GM12878 (cell line): ENCODE measurements at regions not wholly inside any gene's neighbourhood (a gene's known extent, or its start where the extent isn't known, plus 50 kb on each side); places are given as distances from the start of the nearest gene placed in this dataset.

Source experiments
- ATAC-seq: fragments of 200-7000 bp; cut with Tn5 transposase; 3 replicates; pipeline ENCODE4 v1.9.1; 2020; ENCODE audit warnings: mild to moderate bottlenecking, moderate library complexity
- BruUV-seq: library from RNA; stranded (reverse); fragments of 400-500 nt; replicated peaks from 2 replicates; lab custom pipeline; 2021; lab: Mats Ljungman, UMichigan
- CTCF ChIA-PET: fragments of 300-600 bp; sonication (Branson Sonifier 250); formaldehyde crosslinking; extraction: SDS; loops from one replicate; lab custom pipeline; 2021; ENCODE audit warnings: inconsistent platforms; lab: Yijun Ruan, JAX
- POLR2A ChIA-PET: fragments of 350-600 bp; formaldehyde crosslinking; extraction: SDS; loops from one replicate; lab custom pipeline; 2021; ENCODE audit warnings: inconsistent platforms; lab: Charles Lee
- RAD21 ChIA-PET: fragments of 300-600 bp; sonication (Branson Sonifier 250); formaldehyde crosslinking; loops from one replicate; lab custom pipeline; 2023; ENCODE audit warnings: antibody characterized with exemption; ENCODE audit not compliant: unreplicated experiment; lab: Charles Lee
- SMC1A ChIA-PET: fragments of 300-600 bp; sonication (Branson Sonifier 250); formaldehyde crosslinking; loops from one replicate; lab custom pipeline; 2023; ENCODE audit not compliant: unreplicated experiment, uncharacterized antibody; lab: Charles Lee
- DNase-seq: peaks from one replicate; pipeline ENCODE4 v3.0.0-alpha.2; 2011; ENCODE audit warnings: low read depth, low spot score
- FAIRE-seq: peaks from 3 replicates; lab custom pipeline; 2011; peaks lifted over from hg19 to GRCh38; lab: Jason Lieb, UNC
- H2AFZ ChIP-seq: 2 replicates; pipeline ENCODE4 v1.6.0; 2011; ENCODE audit warnings: low read depth, low read length, control low read depth; ENCODE audit not compliant: control insufficient read depth
- H3K27ac ChIP-seq: 2 replicates; pipeline ENCODE4 v1.5.1; 2011; ENCODE audit warnings: control low read depth; ENCODE audit not compliant: control insufficient read depth, insufficient read depth
- H3K27me3 ChIP-seq, 2 experiments: replicated peaks in 1 of 2; 2 replicates each; pipeline versions ENCODE4 v1.6.0 to v1.6.1; 2011; ENCODE audit warnings: low read length in 1 of 2; ENCODE audit not compliant: control insufficient read depth in 2 of 2, insufficient read depth in 2 of 2
- H3K36me3 ChIP-seq, 2 experiments: 2 replicates each; pipeline ENCODE4 v1.5.1; 2011; ENCODE audit warnings: low read length in 1 of 2; ENCODE audit not compliant: control insufficient read depth in 2 of 2, insufficient read depth in 2 of 2
- H3K4me1 ChIP-seq: 2 replicates; pipeline ENCODE4 v1.6.1; 2011; ENCODE audit warnings: mild to moderate bottlenecking, low read length, moderate library complexity, mixed read lengths; ENCODE audit not compliant: control insufficient read depth, insufficient read depth
- H3K4me2 ChIP-seq: 2 replicates; pipeline ENCODE4 v1.6.0; 2011; ENCODE audit warnings: control low read depth; ENCODE audit not compliant: control insufficient read depth, insufficient read depth
- H3K4me3 ChIP-seq: fragments of 200-600 bp; sonication (generic); 2 replicates; pipeline ENCODE4 v1.5.1; 2016
- H3K79me2 ChIP-seq: 2 replicates; pipeline ENCODE4 v1.6.0; 2011; ENCODE audit warnings: low read length; ENCODE audit not compliant: control insufficient read depth, insufficient read depth
- H3K9ac ChIP-seq: 2 replicates; pipeline ENCODE4 v1.8.0; 2011; ENCODE audit warnings: low read length, control low read depth, mixed read lengths; ENCODE audit not compliant: control insufficient read depth, insufficient read depth
- H3K9me3 ChIP-seq: replicated peaks from 3 replicates; pipeline ENCODE4 v1.5.1; 2011; ENCODE audit warnings: mild to moderate bottlenecking, low read length; ENCODE audit not compliant: control insufficient read depth, insufficient read depth
- H4K20me1 ChIP-seq: 2 replicates; pipeline ENCODE4 v1.6.0; 2011; ENCODE audit not compliant: control insufficient read depth, insufficient read depth
- CUX1 ChIP-seq: IDR thresholded peaks from 2 replicates; pipeline ENCODE4 v1.6.1; 2012; ENCODE audit warnings: improper control_type of control experiment, low read depth, low read length; ENCODE audit not compliant: insufficient replicate concordance
- MEF2B ChIP-seq: fragments of 450-650 bp; IDR thresholded peaks from 2 replicates; pipeline ENCODE4 v1.6.1; 2018; ENCODE audit warnings: mild to moderate bottlenecking, moderate library complexity; ENCODE audit not compliant: partially characterized antibody, poor library complexity, severe bottlenecking
- POLR2A ChIP-seq: IDR thresholded peaks from 2 replicates; pipeline ENCODE4 v1.6.1; 2011; ENCODE audit warnings: low read depth, mild to moderate bottlenecking, low read length
- RBBP5 ChIP-seq: fragments of 200-600 bp; sonication (generic); conservative IDR thresholded peaks from 2 replicates; pipeline ENCODE4 v1.6.1; 2016
- WGBS: methylation state at CpG from one replicate; pipeline ENCODE4 v1.1.6; 2016; ENCODE audit warnings: low lambda C conversion rate; ENCODE audit not compliant: insufficient replicate concordance, insufficient coverage; ENCODE audit errors: missing lambda C conversion rate; 5-methylcytosine and 5-hydroxymethylcytosine counted together
- in situ Hi-C: fragments of 300-500 bp; cut with MboI; formaldehyde crosslinking; loops from 9 replicates; pipeline ENCODE4 v1.14.3; 2018; ENCODE audit warnings: mixed read lengths
- intact Hi-C: fragments of 100-400 bp; cut with micrococcal nuclease; formaldehyde crosslinking; loops from one replicate; pipeline ENCODE4 v1.14.2; 2022; ENCODE audit not compliant: unreplicated experiment

DNA sequence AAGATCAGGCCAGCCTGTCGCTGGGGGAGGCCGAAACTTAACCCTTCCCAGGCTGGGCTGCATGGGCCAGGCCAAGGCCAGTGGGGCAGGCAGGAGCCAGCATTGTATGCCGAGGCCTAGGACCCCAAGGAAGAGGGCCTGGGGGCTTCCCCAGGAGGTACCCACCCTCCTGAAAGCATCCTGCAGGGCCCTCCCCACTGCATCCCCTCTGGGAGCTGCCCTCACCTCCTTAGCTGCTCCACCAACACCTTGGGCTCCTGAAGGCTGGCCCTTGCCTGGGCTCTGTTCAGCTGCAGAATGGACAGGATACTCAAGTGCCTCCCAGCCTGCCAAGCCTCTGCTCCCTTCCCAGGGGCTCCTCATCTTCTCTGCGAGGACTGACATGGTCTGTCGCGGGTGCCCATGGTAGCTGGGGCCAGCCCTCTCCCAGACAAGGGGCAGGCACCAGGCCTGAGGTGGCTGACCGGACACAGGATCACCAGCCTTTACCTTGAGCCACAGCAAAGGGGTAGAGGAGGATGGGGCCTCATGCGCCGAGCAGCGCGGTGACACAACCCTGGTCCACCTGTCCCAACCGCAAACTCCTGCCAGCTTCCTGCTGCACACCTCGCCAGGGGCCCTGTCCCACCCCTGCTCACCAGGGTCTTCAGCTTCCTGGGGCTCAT lies 94.2 kb downstream of the MICALL2 start:
- H3K4me2 ChIP-seq: no peak overlapping the region
- H2AFZ ChIP-seq: no peak overlapping the region
- no peak overlapping the region for H3K27ac ChIP-seq
- no peak for FAIRE-seq
- ChIA-PET RAD21 (no interaction called here), POLR2A (no interaction called here), SMC1A (no interaction called here), CTCF (no interaction called here)
- in situ Hi-C loops (no loop called here), intact Hi-C loops (no loop called here)
- H3K36me3 ChIP-seq: no peaks in the 10 kb centered on the region
- no peaks in the 10 kb centered on the region for H4K20me1 ChIP-seq
- H3K4me1 ChIP-seq: no peaks in the 10 kb centered on the region
- TF ChIP-seq MEF2B (no peak), RBBP5 (no peak), POLR2A (no peak), CUX1 (no peak)
- BruUV-seq: no TSS peak
- no peak for ATAC-seq
- no peak overlapping the region for H3K4me3 ChIP-seq
- DNase-seq: no peak
- H3K79me2 ChIP-seq: no peaks in the 10 kb centered on the region
- no peaks in the 10 kb centered on the region; the same call in 2 of the 3 replicates for H3K9me3 ChIP-seq
- 0 out of 4 replicates have a peak, but pooled peaks cover 0 to 3% of the 10 kb centered on the region in 2 experiments for H3K27me3 ChIP-seq
- WGBS: 63% methylated on average over 13 of the region's 13 CpGs
- H3K9ac ChIP-seq: no peak overlapping the region
